ENCODE measurements at regions not wholly inside any gene's neighbourhood (a gene's known extent, or its start where the extent isn't known, plus 50 kb on each side); places are given as distances from the start of the nearest gene placed in this dataset.

DNA sequence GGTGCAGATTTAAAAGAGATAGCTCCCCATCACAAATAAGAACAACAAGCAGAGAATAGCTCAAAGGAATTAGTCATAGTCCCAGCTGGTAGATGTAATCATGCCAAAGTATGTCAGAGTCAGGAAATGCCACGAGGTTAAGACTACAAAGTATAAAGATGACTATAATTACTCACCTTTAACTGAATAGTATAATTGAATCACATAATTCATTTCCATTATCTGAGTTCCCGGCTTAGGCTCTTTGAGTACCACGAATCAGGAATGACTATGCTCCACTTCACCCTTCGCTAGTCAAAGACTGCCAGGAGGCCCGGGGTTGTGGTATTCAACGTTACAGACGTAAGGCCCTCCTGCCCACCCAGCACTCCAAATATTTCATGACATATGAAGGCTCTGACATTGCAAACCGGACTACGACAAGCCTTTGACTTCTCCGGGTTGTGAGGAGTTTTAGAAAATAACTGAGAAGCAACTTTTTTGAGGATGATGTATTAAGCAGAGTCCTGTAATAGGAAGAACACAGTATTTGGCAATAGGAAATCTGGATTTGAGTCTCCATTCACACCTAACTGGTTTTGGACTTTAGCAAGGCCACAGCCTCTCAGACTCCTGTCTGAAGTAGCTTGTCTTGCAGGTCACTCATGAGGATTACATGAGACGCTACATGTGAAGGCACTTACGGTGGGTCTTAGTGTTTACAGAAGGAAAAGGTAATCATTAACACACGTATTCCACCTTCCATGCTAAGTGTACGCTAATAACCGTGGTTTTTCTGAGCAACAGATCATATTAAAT lies 64.6 kb downstream of the ENC1 start:
- TF ChIP-seq CTCF (conservative IDR thresholded peaks at IDR 0.05; ENCODE audit: low read depth, low read length) (no peak), EZH2 (IDR thresholded peaks at IDR 0.05; ENCODE audit: borderline replicate concordance, low read depth, low read length, poor library complexity, severe bottlenecking) (no peak)
